NCI-H1417 treated with DMSO at 0.1 percent for 48 hours (cell line): ENCODE measurements at regions not wholly inside any gene's neighbourhood (a gene's known extent, or its start where the extent isn't known, plus 50 kb on each side); places are given as distances from the start of the nearest gene placed in this dataset.

ENCODE experiments used
- DNase-seq: peaks from one replicate; lab custom pipeline; 2025; lab: John Stamatoyannopoulos, UW

GRCh38 chr13:106351251-106351650 lies 184.2 kb downstream of the EFNB2 start:
- no peak for DNase-seq

DNA sequence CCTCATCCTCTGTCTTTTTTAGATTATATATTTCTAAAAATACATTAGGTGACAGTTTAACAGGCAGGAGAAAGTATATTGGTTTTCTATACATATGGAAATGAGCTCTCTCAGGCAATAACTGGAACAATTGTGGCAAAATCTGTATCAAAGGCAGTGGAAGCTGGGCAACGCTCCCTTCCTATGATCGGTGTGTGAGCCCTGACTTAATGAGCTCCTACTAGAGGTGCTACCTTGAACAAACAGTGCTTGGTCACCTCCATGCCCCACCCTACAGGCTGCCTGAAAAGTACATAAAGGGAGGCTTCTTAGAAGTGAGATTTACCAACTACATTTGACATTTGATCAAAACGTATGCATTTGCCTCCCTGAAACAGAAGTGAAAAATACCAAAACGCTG lies 185.3 kb downstream of the EFNB2 start:
- no peak for DNase-seq

DNA sequence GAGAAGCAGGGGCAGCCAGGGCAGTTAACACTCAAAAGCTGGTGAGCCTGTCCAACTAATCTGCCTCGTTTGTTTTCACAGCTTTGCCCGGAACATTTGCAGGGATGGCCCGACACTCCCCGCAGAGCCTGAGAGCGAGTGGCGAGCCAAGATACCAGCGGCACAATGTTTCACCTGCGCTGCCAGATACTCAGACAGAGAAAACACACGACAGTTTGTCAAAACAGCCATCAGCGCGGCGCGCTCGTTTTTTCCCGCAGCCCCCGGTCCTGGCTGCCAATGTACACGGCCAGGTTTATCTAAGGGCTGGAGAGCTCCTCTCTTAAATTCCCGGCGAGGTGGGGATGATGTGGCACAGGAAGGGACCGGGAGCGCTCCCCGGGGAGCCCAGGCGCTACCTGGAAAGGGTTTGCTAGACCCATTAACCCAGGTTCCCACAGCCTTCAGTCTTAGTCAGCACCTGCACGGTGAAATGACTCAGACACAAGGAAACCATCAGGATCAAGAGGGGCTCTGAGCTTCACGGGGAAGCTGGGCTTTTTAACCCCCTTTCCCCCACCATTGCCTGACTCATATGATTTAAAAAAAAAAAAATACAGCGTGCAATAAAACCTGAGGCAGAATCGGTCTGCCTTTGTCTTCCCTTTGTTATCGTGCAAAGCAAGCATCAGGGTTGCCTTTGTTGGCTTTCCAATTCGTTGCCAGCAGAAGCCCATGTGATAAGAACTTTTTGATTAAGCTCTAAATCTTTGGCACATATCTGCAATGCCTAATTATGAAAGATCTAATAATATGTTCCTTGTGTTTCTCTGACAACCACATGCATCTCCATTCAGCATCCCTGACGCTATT lies 186.2 kb downstream of the EFNB2 start:
- peak; percentile 64 for DNase-seq

DNA sequence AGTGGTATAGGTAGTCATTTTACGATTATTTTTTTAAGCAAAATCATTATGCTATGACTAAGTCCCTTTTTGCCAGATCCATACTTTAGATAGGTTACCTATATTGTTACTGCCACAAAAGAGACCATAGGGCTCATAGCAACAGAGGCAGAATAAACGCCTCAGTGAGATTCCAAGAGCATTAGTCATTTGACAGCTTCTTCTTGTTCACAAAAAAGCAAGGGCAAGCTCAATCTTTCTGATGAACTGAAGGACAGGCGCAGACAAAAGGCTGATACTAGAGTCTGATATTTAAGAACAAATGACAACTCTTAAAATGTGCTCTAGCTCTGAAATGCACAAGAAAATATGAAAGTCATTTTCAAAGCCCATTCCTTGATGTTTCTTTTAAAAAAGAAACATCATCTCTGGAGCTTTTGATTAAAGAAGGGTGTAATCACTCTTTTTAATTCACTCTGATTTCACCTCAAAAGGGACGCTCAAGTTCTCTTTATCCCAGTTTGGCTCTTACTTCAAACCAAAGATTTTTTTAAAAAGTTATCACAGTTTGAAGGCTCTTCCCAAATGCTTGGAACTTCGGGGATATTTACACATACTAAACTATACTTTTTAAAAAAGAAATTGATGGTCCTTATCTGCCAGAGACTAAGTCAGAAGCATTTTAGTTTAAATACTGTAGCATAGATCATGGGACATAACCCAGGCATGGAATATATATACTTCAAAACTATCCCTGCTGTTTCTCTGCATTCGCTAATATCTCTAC lies 187.2 kb downstream of the EFNB2 start:
- DNase-seq = no peak

- no peak for DNase-seq
Measured at GRCh38 chr13:106344342-106344741, 191.1 kb downstream of the EFNB2 start.

DNA sequence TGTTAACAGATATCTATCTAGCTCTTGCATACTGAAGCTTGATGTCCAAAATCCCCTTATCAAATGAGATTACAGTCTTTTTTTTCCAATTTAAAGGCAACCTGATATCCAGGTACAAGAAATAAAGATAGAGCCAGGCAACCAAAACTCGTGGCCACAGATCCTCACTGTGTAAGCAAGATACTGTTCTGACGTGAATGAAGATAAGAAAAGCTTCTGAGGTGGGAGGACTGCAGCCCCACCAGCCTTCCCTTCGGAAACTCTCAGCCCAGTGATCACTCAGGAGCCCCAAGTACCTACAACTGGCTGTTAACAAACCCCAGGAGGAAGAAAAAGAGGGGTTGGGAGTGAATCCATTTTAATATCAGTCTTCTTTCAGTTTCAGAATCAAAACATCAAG lies 191.6 kb downstream of the EFNB2 start:
- no peak for DNase-seq

- no peak for DNase-seq
Measured at GRCh38 chr13:106340249-106340648, 195.2 kb downstream of the EFNB2 start.

GRCh38 chr13:106337096-106337850 lies 198.2 kb downstream of the EFNB2 start:
- DNase-seq = no peak

GRCh38 chr13:106336668-106337067 lies 198.8 kb downstream of the EFNB2 start:
- DNase-seq = no peak

DNA sequence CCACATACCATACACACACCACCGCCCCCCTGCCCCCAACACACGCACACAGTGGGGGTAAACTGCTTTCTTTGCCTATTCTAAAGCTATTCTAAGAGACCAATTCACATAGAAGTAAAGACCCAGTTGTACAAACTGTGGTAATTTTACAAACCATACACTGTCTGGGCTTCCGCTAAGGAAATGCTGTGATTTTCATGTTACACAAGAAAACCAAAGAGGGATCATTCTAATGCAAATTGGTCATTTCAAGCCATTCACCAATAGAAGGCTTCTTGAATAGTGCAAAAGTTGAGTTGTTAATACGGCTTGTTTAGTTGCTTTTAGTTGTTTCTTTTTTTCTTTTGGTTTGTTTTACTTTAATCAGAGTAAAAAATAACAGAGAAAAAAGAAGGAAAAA lies 202.8 kb downstream of the EFNB2 start:
- DNase-seq = no peak

- no peak for DNase-seq
Measured at GRCh38 chr13:106331116-106331515, 204.3 kb downstream of the EFNB2 start.

- no peak for DNase-seq
Measured at GRCh38 chr13:106329941-106330340, 205.5 kb downstream of the EFNB2 start.

DNA sequence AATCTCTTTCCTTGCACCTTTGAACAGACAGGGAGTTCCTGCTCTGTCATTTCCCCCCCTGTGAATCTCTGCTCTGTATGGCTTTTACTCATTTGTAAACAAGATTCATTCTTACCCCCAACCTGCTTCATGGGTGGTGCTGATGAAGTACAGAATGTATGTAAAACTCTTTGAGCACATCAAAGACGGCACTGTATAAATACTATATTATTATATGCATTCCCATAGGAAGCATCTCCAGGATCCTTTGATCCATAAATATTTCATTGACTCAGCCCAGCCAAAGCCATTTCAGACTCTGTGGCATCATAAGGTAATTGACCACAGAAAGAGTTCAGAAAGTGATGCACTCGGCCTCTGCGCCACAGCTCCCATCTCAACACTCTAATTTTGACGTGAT lies 208.7 kb downstream of the EFNB2 start:
- no peak for DNase-seq

DNA sequence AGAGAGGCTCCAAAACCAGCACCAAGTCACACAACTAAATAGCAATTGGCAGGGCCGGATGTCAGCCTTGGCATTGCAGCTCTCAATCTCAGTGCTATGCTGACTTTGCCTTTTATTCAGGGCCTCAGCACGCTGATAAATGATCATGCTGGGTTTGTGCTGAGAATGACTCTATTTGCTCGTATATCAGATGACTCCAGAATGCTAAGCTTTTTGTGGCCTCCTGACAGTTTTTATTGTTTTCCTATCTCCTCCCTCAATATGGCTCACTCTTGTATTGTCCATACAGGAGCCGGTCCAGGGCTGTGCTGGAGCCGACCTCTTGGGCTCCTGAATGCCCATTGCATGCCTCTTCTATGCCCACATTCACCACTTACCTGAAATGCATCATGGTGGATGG lies 211.0 kb downstream of the EFNB2 start:
- no peak for DNase-seq

- no peak for DNase-seq
Measured at GRCh38 chr13:106322628-106323027, 212.8 kb downstream of the EFNB2 start.

DNA sequence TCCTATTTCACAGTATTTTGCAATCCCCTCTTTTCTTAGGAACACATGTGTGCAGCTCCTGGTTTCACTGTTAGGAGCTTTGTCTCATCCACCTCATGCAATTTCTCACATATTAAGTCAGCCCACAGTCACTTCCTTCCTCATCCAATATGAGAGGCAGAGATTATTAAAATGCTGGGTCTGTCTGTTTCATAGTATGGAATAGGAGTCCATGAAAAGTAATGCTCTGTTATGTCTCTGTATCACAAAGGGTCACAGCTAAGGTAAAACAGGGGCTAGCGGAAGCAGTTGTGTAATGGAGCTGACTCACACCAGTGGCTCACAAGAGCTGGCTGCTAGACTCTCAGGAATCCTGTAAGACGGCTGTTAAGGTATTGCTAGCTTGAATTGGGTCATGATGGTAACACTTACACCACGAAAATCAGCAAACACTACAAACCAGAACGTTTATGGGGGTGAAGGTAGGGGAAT lies 216.5 kb downstream of the EFNB2 start:
- DNase-seq = no peak

- no peak for DNase-seq
Measured at GRCh38 chr13:106314417-106314816, 221.0 kb downstream of the EFNB2 start.

DNA sequence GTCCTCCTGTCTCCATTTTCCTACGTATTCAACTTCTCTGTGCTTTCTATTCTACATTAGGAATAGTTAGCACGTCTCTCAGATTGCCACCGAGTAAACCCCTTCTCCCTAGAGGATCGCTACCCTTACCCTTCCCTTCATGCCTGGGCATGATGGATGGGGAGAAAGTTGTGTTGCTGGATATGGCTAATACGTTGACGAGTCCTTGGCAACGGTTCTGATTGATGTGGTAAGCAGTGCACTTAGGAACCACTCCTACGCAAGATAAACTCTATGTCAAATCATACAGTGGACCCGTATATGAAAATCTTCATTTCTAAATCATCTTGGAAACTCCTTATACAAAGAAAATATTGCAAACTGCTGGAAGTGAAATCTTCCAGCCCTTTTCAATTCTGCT lies 224.5 kb downstream of the EFNB2 start:
- no peak for DNase-seq

DNA sequence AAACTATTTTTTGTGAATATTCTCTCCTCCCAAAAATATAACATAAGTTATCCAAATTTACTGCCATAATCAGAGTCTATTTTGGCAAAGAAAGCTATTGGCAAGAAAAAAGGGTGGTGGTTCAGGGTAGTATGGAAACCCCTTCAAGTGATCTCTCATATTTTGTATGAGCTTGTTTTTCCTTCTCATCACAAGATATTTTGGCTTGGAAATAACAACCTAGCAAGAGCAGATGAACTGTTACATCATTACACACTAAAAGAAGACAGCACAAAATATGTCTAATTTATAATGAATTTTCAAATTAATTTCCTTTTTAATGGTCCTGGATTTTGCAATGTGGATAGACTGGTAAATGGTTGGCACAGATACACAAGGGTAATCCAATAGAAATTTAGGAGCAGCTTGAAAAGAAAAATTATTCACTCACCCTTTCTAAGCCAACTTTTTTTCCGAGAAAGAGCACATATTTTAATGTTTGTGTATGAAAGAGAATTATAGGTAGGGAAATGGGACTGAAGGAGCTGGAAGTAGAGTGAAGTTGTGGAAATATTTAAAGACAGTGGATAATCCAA lies 225.1 kb downstream of the EFNB2 start:
- DNase-seq = no peak

- DNase-seq = no peak
Measured at GRCh38 chr13:106306748-106307277, 228.6 kb downstream of the EFNB2 start.

- no peak for DNase-seq
Measured at GRCh38 chr13:106302843-106303242, 232.6 kb downstream of the EFNB2 start.

GRCh38 chr13:106302011-106302410 lies 233.5 kb downstream of the EFNB2 start:
- DNase-seq = no peak
